ENCODE measurements at regions not wholly inside any gene's neighbourhood (a gene's known extent, or its start where the extent isn't known, plus 50 kb on each side); places are given as distances from the start of the nearest gene placed in this dataset.
"Not testable (repeated sequence)": the region's sequence is repeated elsewhere in the genome, so short reads cannot be mapped to it uniquely, and the experiment has no call there.

GRCh38 chr3:182508919-182509711 lies 284.2 kb upstream of the ATP11B start:
- peak; percentile 76 for DNase-seq (ENCODE audit: low spot score)

- no peak for DNase-seq (ENCODE audit: low spot score)
Observed at GRCh38 chr3:182509844-182510460, 283.4 kb upstream of the ATP11B start.

GRCh38 chr3:182514236-182514964 lies 278.9 kb upstream of the ATP11B start:
- DNase-seq (ENCODE audit: low spot score): no peak

- DNase-seq (ENCODE audit: low spot score): no peak
Observed at GRCh38 chr3:182516597-182517336, 276.5 kb upstream of the ATP11B start.

GRCh38 chr3:182519569-182519968 lies 273.7 kb upstream of the ATP11B start:
- no peak for DNase-seq (ENCODE audit: low spot score)

- no peak for DNase-seq (ENCODE audit: low spot score)
Observed at GRCh38 chr3:182521339-182521738, 272.0 kb upstream of the ATP11B start.

GRCh38 chr3:182523424-182523823 lies 269.9 kb upstream of the ATP11B start:
- not testable (repeated sequence) for DNase-seq (ENCODE audit: low spot score)

GRCh38 chr3:182523836-182524235 lies 269.5 kb upstream of the ATP11B start:
- DNase-seq (ENCODE audit: low spot score): no peak

- no peak for DNase-seq (ENCODE audit: low spot score)
Observed at GRCh38 chr3:182524711-182525401, 268.4 kb upstream of the ATP11B start.

GRCh38 chr3:182525766-182526374 lies 267.4 kb upstream of the ATP11B start:
- DNase-seq (ENCODE audit: low spot score): no peak

GRCh38 chr3:182527745-182528144 lies 265.6 kb upstream of the ATP11B start:
- DNase-seq (ENCODE audit: low spot score): no peak

GRCh38 chr3:182530316-182530715 lies 263.0 kb upstream of the ATP11B start:
- no peak for DNase-seq (ENCODE audit: low spot score)

- DNase-seq (ENCODE audit: low spot score): no peak
Observed at GRCh38 chr3:182533394-182533793, 259.9 kb upstream of the ATP11B start.

- no peak for DNase-seq (ENCODE audit: low spot score)
Observed at GRCh38 chr3:182544542-182544941, 248.8 kb upstream of the ATP11B start.

GRCh38 chr3:182562274-182562673 lies 231.0 kb upstream of the ATP11B start:
- DNase-seq (ENCODE audit: low spot score): no peak

GRCh38 chr3:182565916-182566796 lies 227.1 kb upstream of the ATP11B start:
- no peak for DNase-seq (ENCODE audit: low spot score)

GRCh38 chr3:182567700-182568099 lies 225.6 kb upstream of the ATP11B start:
- DNase-seq (ENCODE audit: low spot score): peak; percentile 60

- DNase-seq (ENCODE audit: low spot score): no peak
Observed at GRCh38 chr3:182568261-182568660, 225.0 kb upstream of the ATP11B start.

GRCh38 chr3:182568876-182569275 lies 224.4 kb upstream of the ATP11B start:
- no peak for DNase-seq (ENCODE audit: low spot score)

- no peak for DNase-seq (ENCODE audit: low spot score)
Observed at GRCh38 chr3:182570946-182571594, 222.2 kb upstream of the ATP11B start.

Measured in Ammon's horn (tissue), 1 donor.